ENCODE measurements at regions not wholly inside any gene's neighbourhood (a gene's known extent, or its start where the extent isn't known, plus 50 kb on each side); places are given as distances from the start of the nearest gene placed in this dataset.

GRCh38 chr20:60168963-60169362 is 210.7 kb downstream of the CDH26 start:
- Histone ChIP-seq H3K36me3 (ENCODE audit: control insufficient read depth in 2 of 3, insufficient read depth in 3 of 3, low read length in 3 of 3) (no peaks in the 10 kb centered on the region), H3K27me3 (ENCODE audit: control insufficient read depth, insufficient read depth, low read length) (no peaks in the 10 kb centered on the region), H3K4me1 (ENCODE audit: control insufficient read depth in 2 of 3, insufficient read depth in 2 of 3, low read depth in 1 of 3, low read length in 3 of 3) (no peaks in the 10 kb centered on the region), H3K4me3 (ENCODE audit: low read length in 3 of 3) (no peak overlapping the region), H3K27ac (ENCODE audit: low read depth in 2 of 2, low read length in 2 of 2) (no peak overlapping the region), H3K9ac (ENCODE audit: low read length in 3 of 3) (no peak overlapping the region), H3K9me3 (ENCODE audit: control insufficient read depth in 2 of 3, insufficient read depth in 1 of 3, low read length in 3 of 3) (no peaks in the 10 kb centered on the region)
- FAIRE-seq, result no peak
- intact Hi-C loops (cut with DNase I), result no loop called here
- no peak for DNase-seq
- TF ChIP-seq CTCF (IDR thresholded peaks at IDR 0.05; ENCODE audit: borderline replicate concordance, extremely low read depth, insufficient read depth), result no peak

GRCh38 chr20:60170116-60170515 is 211.9 kb downstream of the CDH26 start:
- H3K9ac ChIP-seq (ENCODE audit: low read length in 3 of 3), result no peak overlapping the region
- intact Hi-C loops (cut with DNase I), result no loop called here
- no peak overlapping the region for H3K4me3 ChIP-seq (ENCODE audit: low read length in 3 of 3)
- DNase-seq (no peak), FAIRE-seq (no peak)
- peaks cover 0 to 2% (median 0%) of the 10 kb centered on the region in 3 donors for H3K9me3 ChIP-seq (ENCODE audit: control insufficient read depth in 2 of 3, insufficient read depth in 1 of 3, low read length in 3 of 3)
- H3K36me3 ChIP-seq (ENCODE audit: control insufficient read depth in 2 of 3, insufficient read depth in 3 of 3, low read length in 3 of 3), result no peaks in the 10 kb centered on the region
- no peaks in the 10 kb centered on the region for H3K4me1 ChIP-seq (ENCODE audit: control insufficient read depth in 2 of 3, insufficient read depth in 2 of 3, low read depth in 1 of 3, low read length in 3 of 3)
- H3K27me3 ChIP-seq (ENCODE audit: control insufficient read depth, insufficient read depth, low read length), result no peaks in the 10 kb centered on the region
- TF ChIP-seq CTCF (IDR thresholded peaks at IDR 0.05; ENCODE audit: borderline replicate concordance, extremely low read depth, insufficient read depth), result no peak
- H3K27ac ChIP-seq (ENCODE audit: low read depth in 2 of 2, low read length in 2 of 2), result no peak overlapping the region

GRCh38 chr20:60171313-60171712 is 213.1 kb downstream of the CDH26 start:
- DNase-seq (no peak), FAIRE-seq (no peak)
- TF ChIP-seq CTCF (IDR thresholded peaks at IDR 0.05; ENCODE audit: borderline replicate concordance, extremely low read depth, insufficient read depth), result no peak
- intact Hi-C loops (cut with DNase I), result no loop called here
- Histone ChIP-seq H3K9ac (ENCODE audit: low read length in 3 of 3) (no peak overlapping the region), H3K27me3 (ENCODE audit: control insufficient read depth, insufficient read depth, low read length) (no peaks in the 10 kb centered on the region), H3K9me3 (ENCODE audit: control insufficient read depth in 2 of 3, insufficient read depth in 1 of 3, low read length in 3 of 3) (peaks cover 0 to 5% (median 0%) of the 10 kb centered on the region in 3 donors), H3K36me3 (ENCODE audit: control insufficient read depth in 2 of 3, insufficient read depth in 3 of 3, low read length in 3 of 3) (no peaks in the 10 kb centered on the region), H3K27ac (ENCODE audit: low read depth in 2 of 2, low read length in 2 of 2) (no peak overlapping the region), H3K4me3 (ENCODE audit: low read length in 3 of 3) (no peak overlapping the region), H3K4me1 (ENCODE audit: control insufficient read depth in 2 of 3, insufficient read depth in 2 of 3, low read depth in 1 of 3, low read length in 3 of 3) (no peaks in the 10 kb centered on the region)

GRCh38 chr20:60171738-60172137 is 213.5 kb downstream of the CDH26 start:
- intact Hi-C loops (cut with DNase I), result no loop called here
- FAIRE-seq (no peak), DNase-seq (peak in 1 of 5 donors; percentile 12)
- no peaks in the 10 kb centered on the region for H3K27me3 ChIP-seq (ENCODE audit: control insufficient read depth, insufficient read depth, low read length)
- peaks cover 0 to 5% (median 0%) of the 10 kb centered on the region in 3 donors for H3K9me3 ChIP-seq (ENCODE audit: control insufficient read depth in 2 of 3, insufficient read depth in 1 of 3, low read length in 3 of 3)
- no peak overlapping the region for H3K4me3 ChIP-seq (ENCODE audit: low read length in 3 of 3)
- no peak for TF ChIP-seq CTCF (IDR thresholded peaks at IDR 0.05; ENCODE audit: borderline replicate concordance, extremely low read depth, insufficient read depth)
- no peaks in the 10 kb centered on the region for H3K36me3 ChIP-seq (ENCODE audit: control insufficient read depth in 2 of 3, insufficient read depth in 3 of 3, low read length in 3 of 3)
- no peaks in the 10 kb centered on the region for H3K4me1 ChIP-seq (ENCODE audit: control insufficient read depth in 2 of 3, insufficient read depth in 2 of 3, low read depth in 1 of 3, low read length in 3 of 3)
- no peak overlapping the region for H3K9ac ChIP-seq (ENCODE audit: low read length in 3 of 3)
- no peak overlapping the region for H3K27ac ChIP-seq (ENCODE audit: low read depth in 2 of 2, low read length in 2 of 2)

All from kidney (tissue), 13 donors.